Ovary (tissue), 7 donors: ENCODE measurements at regions not wholly inside any gene's neighbourhood (a gene's known extent, or its start where the extent isn't known, plus 50 kb on each side); places are given as distances from the start of the nearest gene placed in this dataset.

Experiments
- DNase-seq, 5 donors: peaks; one replicate each; pipeline ENCODE4 v3.0.0-alpha.2; 2019 to 2020
- H3K27ac ChIP-seq, 2 donors: fragments of 200-600 bp; one replicate each; pipeline versions ENCODE4 v1.5.1 to v1.8.0; 2019 to 2022
- H3K27me3 ChIP-seq: fragments of 200-600 bp; one replicate; pipeline ENCODE4 v1.8.0; 2022
- H3K36me3 ChIP-seq: fragments of 200-600 bp; sonication (generic); one replicate; pipeline ENCODE4 v1.5.1; 2019
- H3K4me1 ChIP-seq: one replicate; pipeline ENCODE4 v1.8.1; 2013; ENCODE audit warnings: mild to moderate bottlenecking, moderate library complexity; ENCODE audit not compliant: insufficient read depth
- H3K4me3 ChIP-seq: fragments of 200-600 bp; sonication (generic); one replicate; pipeline ENCODE4 v1.5.1; 2017
- H3K9me3 ChIP-seq, 2 donors: fragments of 200-600 bp in 1 of 2; sonication (generic) in 1 of 2; one replicate each; pipeline versions ENCODE4 v1.5.1 to v1.8.1; 2013 to 2019; ENCODE audit warnings: mild to moderate bottlenecking in 1 of 2, moderate library complexity in 1 of 2
- EP300 ChIP-seq: sonication (generic); formaldehyde crosslinking; IDR thresholded peaks from one replicate; pipeline ENCODE4 v1.6.1; 2017; ENCODE audit warnings: antibody characterized with exemption
- POLR2A ChIP-seq: fragments of 450-650 bp; IDR thresholded peaks from one replicate; pipeline ENCODE4 v1.6.1; 2017; ENCODE audit warnings: antibody characterized with exemption, mild to moderate bottlenecking, moderate library complexity
- WGBS, 3 donors: extraction: QIAGEN DNeasy Blood & Tissue Kit in 1 of 3; methylation state at CpG; one replicate each; pipeline versions ENCODE4 v1.1.5 to v1.1.7; 2013 to 2017; 5-methylcytosine and 5-hydroxymethylcytosine counted together
- intact Hi-C, 4 donors: fragments of 100-400 bp; cut with DNase I; formaldehyde crosslinking; loops; one replicate each; pipeline versions ENCODE4 v1.11.0 to v1.15.1; 2022 to 2023
- TF ChIP-seq, protein P1 (sequence below), 3 donors: fragments of 450-650 bp in 2 of 3; fragments of 200-600 bp in 1 of 3; IDR thresholded peaks; one replicate each; pipeline versions ENCODE4 v1.5.1 to v1.8.0; 2016 to 2022; ENCODE audit warnings: antibody characterized with exemption in 3 of 3, mild to moderate bottlenecking in 1 of 3
- donor health status: DM: no; HTN: no; CAD: no; lungs with moderate emphysema.
- donor health status: DM: no; HTN: no; CAD: no.
- donor health status: Bipolar disorder and iron deficiency.
- donor health status: DM: no; HTN: no; CAD: no.
- donor health status: DM: yes; HTN: yes; CAD: no.

DNA sequence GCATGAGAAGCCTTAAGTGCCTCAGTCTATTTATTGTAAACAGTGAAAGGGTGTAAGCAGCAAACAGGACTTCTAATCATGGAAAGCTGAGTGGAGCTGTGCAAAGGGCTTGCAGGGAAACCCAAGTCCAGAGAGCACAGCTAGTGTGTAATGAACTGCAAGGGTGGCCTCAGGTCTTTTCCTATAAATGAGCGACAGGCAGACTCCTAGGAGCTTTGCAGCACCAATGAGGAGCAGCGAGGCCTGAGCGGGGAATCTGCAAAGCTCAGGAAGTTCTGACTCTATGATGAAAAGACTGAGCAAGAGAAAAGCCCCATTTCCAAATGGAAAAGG, 250.1 kb upstream of the MAP3K1 start:
- H3K9me3 ChIP-seq: no peaks in the 10 kb centered on the region
- no peak overlapping the region for H3K27ac ChIP-seq
- peaks cover 1% of the 10 kb centered on the region for H3K4me1 ChIP-seq
- DNase-seq: no peak
- 68 to 93% (median 79%) methylated on average over 3 of the region's 3 CpGs for WGBS, 3 donors
- H3K4me3 ChIP-seq: no peak overlapping the region
- intact Hi-C loops: no loop called here
- H3K36me3 ChIP-seq: no peaks in the 10 kb centered on the region
- no peak for TF ChIP-seq POLR2A
- TF ChIP-seq, protein P1, sequence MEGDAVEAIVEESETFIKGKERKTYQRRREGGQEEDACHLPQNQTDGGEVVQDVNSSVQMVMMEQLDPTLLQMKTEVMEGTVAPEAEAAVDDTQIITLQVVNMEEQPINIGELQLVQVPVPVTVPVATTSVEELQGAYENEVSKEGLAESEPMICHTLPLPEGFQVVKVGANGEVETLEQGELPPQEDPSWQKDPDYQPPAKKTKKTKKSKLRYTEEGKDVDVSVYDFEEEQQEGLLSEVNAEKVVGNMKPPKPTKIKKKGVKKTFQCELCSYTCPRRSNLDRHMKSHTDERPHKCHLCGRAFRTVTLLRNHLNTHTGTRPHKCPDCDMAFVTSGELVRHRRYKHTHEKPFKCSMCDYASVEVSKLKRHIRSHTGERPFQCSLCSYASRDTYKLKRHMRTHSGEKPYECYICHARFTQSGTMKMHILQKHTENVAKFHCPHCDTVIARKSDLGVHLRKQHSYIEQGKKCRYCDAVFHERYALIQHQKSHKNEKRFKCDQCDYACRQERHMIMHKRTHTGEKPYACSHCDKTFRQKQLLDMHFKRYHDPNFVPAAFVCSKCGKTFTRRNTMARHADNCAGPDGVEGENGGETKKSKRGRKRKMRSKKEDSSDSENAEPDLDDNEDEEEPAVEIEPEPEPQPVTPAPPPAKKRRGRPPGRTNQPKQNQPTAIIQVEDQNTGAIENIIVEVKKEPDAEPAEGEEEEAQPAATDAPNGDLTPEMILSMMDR (IDR thresholded peaks at IDR 0.05): no peak
- TF ChIP-seq EP300: no peak
- no peaks in the 10 kb centered on the region for H3K27me3 ChIP-seq

DNA sequence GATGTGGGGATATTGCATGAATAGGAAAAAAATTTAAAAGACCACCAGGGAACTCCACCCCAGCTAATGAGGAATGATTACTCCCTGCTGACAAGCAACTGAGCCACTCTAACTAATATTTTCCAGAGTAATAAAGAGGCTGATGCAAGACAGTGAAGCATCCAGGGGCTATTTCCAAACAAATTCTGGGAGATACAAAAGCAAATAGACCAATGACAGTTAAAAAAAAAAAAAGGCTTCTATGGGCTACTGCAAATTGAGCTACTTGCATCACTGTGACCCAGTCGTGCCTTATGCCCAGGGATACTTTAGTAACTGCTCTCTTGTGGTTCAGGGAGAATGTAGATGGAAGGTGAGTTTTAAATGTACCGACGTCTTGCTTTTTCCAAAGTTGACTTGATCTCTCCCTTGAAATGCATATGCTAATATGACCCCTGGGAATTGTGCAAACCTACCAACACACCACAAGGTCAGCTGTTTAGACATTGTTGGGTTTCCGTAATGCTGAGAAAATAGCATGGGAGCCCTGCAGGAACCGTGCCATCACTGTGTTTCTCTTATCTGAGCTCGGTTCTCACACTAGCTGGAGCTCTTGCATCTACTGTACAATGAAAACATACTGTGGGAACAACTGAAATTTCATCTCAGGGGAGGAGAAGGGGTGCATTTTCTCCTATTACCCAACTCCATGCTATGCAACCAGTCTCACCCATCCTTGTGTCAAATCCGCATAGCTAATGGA, 250.6 kb upstream of the MAP3K1 start:
- intact Hi-C loops: no loop called here

DNA sequence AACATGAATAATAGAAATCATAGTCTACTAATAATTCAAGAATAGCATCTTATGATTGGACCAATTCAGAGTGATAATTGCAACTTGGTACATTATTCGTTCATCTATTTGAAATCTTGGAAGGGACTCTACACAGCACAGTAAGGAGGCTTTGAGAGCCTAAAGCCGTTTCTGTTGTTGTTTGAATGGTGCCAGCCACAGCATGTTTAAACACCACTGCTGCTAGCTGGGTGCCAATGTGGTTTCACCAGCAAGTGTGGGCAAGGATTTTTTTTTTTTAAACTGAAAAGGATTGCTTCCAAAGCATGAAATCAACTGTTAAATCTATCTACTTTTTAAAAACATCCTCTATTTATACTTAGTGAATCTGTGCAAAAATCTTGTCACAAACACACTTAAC, 253.9 kb upstream of the MAP3K1 start:
- H3K4me1 ChIP-seq: no peaks in the 10 kb centered on the region
- 75 to 87% (median 83%) methylated on average over 2 of the region's 2 CpGs for WGBS, 3 donors
- no peaks in the 10 kb centered on the region for H3K27me3 ChIP-seq
- no peak overlapping the region for H3K27ac ChIP-seq
- no peaks in the 10 kb centered on the region for H3K36me3 ChIP-seq
- no peak for DNase-seq
- no peaks in the 10 kb centered on the region for H3K9me3 ChIP-seq
- TF ChIP-seq, protein P1 (IDR thresholded peaks at IDR 0.05): no peak
- TF ChIP-seq EP300 (no peak), POLR2A (no peak)
- no peak overlapping the region for H3K4me3 ChIP-seq
- intact Hi-C loops: no loop called here

More for the DNA sequence above, 250.6 kb upstream of the MAP3K1 start:
- 46 to 67% (median 51%) methylated on average over 7 of the region's 7 CpGs for WGBS, 3 donors
- H3K4me3 ChIP-seq: no peak overlapping the region
- no peak overlapping the region for H3K27ac ChIP-seq
- H3K9me3 ChIP-seq: no peaks in the 10 kb centered on the region
- no peaks in the 10 kb centered on the region for H3K36me3 ChIP-seq
- DNase-seq: no peak
- no peaks in the 10 kb centered on the region for H3K27me3 ChIP-seq
- TF ChIP-seq, protein P1 (IDR thresholded peaks at IDR 0.05): no peak
- no peak for TF ChIP-seq EP300
- peaks cover under 1% of the 10 kb centered on the region for H3K4me1 ChIP-seq

DNA sequence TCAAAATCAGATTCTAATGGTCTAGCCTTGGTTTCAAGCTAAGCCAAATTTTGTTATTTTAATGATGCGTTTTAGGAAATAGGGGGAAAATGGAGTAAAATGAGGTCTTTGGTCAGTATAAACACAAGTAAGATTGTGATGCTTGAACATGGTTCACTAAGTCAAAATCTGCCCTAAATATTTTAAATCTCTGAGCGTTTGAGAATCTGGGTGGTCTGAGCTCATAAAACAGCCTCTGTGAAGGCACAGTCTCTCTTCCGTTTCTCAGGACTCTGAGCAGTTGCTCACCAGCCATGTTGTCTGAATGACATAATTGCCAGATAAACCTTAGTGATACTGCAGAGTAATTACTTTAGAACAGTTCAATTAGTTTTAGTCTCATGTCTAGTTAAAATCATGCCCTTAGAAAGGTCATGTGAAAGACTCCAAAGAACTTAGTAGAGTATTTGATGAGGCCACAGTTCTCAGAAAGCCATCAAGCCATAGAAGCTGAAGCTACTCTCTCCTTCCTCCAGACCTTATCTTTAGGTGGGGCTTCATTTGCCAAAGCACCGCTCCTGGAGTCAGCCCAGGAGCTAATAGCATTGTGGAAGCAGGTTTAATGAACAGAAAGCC, 257.1 kb upstream of the MAP3K1 start:
- no peaks in the 10 kb centered on the region for H3K9me3 ChIP-seq
- no peak overlapping the region for H3K27ac ChIP-seq
- H3K4me3 ChIP-seq: no peak overlapping the region
- intact Hi-C loops: no loop called here
- TF ChIP-seq, protein P1 (IDR thresholded peaks at IDR 0.05): no peak
- TF ChIP-seq POLR2A (no peak), EP300 (no peak)
- no peaks in the 10 kb centered on the region for H3K4me1 ChIP-seq
- no peaks in the 10 kb centered on the region for H3K27me3 ChIP-seq
- WGBS, 3 donors: 61 to 82% (median 72%) methylated on average over 4 of the region's 4 CpGs
- no peak for DNase-seq
- no peaks in the 10 kb centered on the region for H3K36me3 ChIP-seq
